Psoas muscle (tissue), 7 donors: ENCODE measurements at regions not wholly inside any gene's neighbourhood (a gene's known extent, or its start where the extent isn't known, plus 50 kb on each side); places are given as distances from the start of the nearest gene placed in this dataset.

Experiments used
- ATAC-seq, 4 donors: fragments of 200-7000 bp; cut with Tn5 transposase; one replicate each; pipeline ENCODE4 v1.9.1; 2020; ENCODE audit warnings: moderate library complexity in 3 of 4, mild to moderate bottlenecking in 2 of 4
- DNase-seq, 2 donors: peaks; one replicate each; pipeline ENCODE4 v3.0.0-alpha.2; 2020
- H3K27ac ChIP-seq: fragments of 200-600 bp; one replicate; pipeline ENCODE4 v1.8.0; 2022
- H3K27me3 ChIP-seq, 3 donors: fragments of 200-600 bp in 1 of 3; one replicate each; pipeline versions ENCODE4 v1.6.1 to v1.8.0; 2013 to 2022; ENCODE audit warnings: low read length in 2 of 3, mild to moderate bottlenecking in 2 of 3, moderate library complexity in 1 of 3; ENCODE audit not compliant: insufficient read depth in 3 of 3
- H3K36me3 ChIP-seq, 2 donors: fragments of 200-600 bp in 1 of 2; one replicate each; pipeline versions ENCODE4 v1.6.1 to v1.8.0; 2013 to 2022; ENCODE audit warnings: low read depth in 1 of 2, mild to moderate bottlenecking in 1 of 2, moderate library complexity in 1 of 2; ENCODE audit not compliant: insufficient read depth in 1 of 2
- H3K4me1 ChIP-seq: fragments of 200-600 bp; one replicate; pipeline ENCODE4 v1.8.0; 2022
- H3K4me3 ChIP-seq: fragments of 200-600 bp; one replicate; pipeline ENCODE4 v1.8.0; 2022; ENCODE audit warnings: mild to moderate bottlenecking
- H3K9me3 ChIP-seq: fragments of 200-600 bp; one replicate; pipeline ENCODE4 v1.8.0; 2022
- CTCF ChIP-seq: fragments of 200-600 bp; IDR thresholded peaks from one replicate; pipeline ENCODE4 v1.8.0; 2022; ENCODE audit warnings: antibody characterized with exemption
- WGBS, 3 donors: extraction: QIAGEN DNeasy Blood & Tissue Kit; methylation state at CpG; one replicate each; pipeline versions ENCODE4 v1.1.6 to v1.1.7; 2013; 5-methylcytosine and 5-hydroxymethylcytosine counted together
- intact Hi-C, 2 donors: fragments of 100-400 bp; cut with DNase I; formaldehyde crosslinking; loops; one replicate each; pipeline versions ENCODE4 v1.11.0 to v1.14.2; 2022
- donor health status: healthy with polysubstance abuse.
- donor health status: DM: no; HTN: no; CAD: no; lungs with moderate emphysema.
- donor health status: Bipolar disorder and iron deficiency.
- donor health status: healthy.
- donor health status: DM: yes; HTN: yes; CAD: no.
- donor health status: DM: no; HTN: no; CAD: no.
- donor health status: DM: yes; HTN: yes; CAD: no.

DNA sequence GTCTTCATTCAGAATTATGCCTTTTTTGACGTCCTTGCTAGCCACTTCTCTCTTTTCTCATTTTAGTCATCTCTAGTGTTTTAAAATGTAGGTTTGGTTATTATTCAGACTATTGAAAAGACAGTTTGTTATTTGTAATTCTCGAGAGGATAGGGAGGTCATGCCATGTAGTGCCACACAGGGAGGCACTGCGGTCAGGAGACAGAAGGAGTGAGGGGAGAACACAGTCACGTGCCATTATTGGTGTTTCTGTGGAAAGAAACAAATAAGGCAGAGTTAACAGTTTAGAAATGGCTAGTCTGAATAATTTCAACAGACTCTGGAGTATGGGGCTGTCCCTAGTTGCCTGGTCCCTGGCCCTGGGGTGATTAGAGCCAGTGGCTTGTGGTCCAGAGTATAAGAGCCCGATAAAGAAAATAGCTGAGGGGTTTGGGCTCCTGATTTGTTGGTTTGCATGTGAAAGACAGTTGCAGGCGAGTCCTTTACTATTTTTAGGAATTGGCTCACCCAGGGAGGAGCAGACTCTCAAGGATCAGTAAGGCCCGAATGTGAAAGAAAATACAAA is 278.1 kb upstream of the SEL1L start:
- ATAC-seq (no peak), DNase-seq (no peak)
- intact Hi-C loops = no loop called here
- Histone ChIP-seq H3K27me3 (peaks cover 0 to 2% (median 0%) of the 10 kb centered on the region in 3 donors), H3K4me1 (no peaks in the 10 kb centered on the region), H3K36me3 (no peaks in the 10 kb centered on the region), H3K27ac (no peak overlapping the region), H3K9me3 (no peaks in the 10 kb centered on the region), H3K4me3 (no peak overlapping the region)
- 77 to 79% (median 78%) methylated on average over 7 of the region's 7 CpGs for WGBS, 3 donors
- no peak for TF ChIP-seq CTCF

DNA sequence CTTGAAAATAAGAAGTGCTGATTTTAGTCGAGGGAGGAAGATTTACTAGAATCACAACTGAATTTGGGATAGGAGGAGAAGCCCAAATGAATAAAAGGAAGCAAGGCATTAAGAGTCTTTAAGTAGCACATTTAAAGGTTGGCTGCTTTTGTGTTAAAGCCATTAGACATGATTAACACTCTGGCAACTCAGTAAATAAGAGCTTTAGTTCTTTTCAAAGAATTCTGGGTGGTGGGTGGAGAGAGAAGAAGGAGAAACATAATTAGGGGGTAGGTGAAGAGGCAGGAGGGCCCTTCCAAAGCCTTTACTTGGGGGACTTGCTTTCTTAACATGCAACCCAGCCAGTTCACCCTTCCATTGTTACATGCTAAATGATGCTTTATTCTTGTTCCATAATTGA is 284.6 kb upstream of the SEL1L start:
- TF ChIP-seq CTCF = no peak
- 65 to 72% (median 68%) methylated on average over 1 of the region's 1 CpG for WGBS, 3 donors
- no peaks in the 10 kb centered on the region for H3K27me3 ChIP-seq
- no peak overlapping the region for H3K4me3 ChIP-seq
- no peaks in the 10 kb centered on the region for H3K9me3 ChIP-seq
- DNase-seq (no peak), ATAC-seq (no peak)
- H3K36me3 ChIP-seq = no peaks in the 10 kb centered on the region
- H3K27ac ChIP-seq = no peak overlapping the region
- H3K4me1 ChIP-seq = no peaks in the 10 kb centered on the region
- intact Hi-C loops = no loop called here

DNA sequence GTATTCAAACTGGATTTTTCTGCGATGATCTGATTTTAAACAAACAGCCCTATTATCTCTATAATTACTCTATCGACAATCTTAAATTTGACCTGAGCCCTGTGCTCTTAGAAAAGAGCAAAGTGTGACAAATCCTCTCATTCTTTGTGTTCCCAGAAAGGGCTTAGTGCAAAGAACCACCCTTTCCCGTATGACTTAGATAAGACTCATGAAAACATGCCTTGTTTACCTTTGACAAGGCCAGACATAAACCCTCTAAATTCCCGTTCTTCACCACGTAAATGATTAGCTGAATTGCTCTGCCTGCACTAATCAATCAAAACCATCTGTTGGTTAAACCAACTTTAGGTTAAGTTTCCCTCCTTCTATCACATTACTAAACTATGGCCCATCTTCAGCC is 285.7 kb upstream of the SEL1L start:
- no peak for TF ChIP-seq CTCF
- DNase-seq (no peak), ATAC-seq (no peak)
- Histone ChIP-seq H3K36me3 (no peaks in the 10 kb centered on the region), H3K27me3 (no peaks in the 10 kb centered on the region), H3K4me3 (no peak overlapping the region), H3K9me3 (no peaks in the 10 kb centered on the region), H3K4me1 (no peaks in the 10 kb centered on the region), H3K27ac (no peak overlapping the region)
- WGBS, 3 donors = 47 to 49% (median 48%) methylated on average over 5 of the region's 5 CpGs
- intact Hi-C loops = no loop called here

- H3K4me3 ChIP-seq = no peak overlapping the region
- DNase-seq (no peak), ATAC-seq (no peak)
- no peaks in the 10 kb centered on the region for H3K27me3 ChIP-seq
- no peaks in the 10 kb centered on the region for H3K4me1 ChIP-seq
- no peak for TF ChIP-seq CTCF
- no peak overlapping the region for H3K27ac ChIP-seq
- no peaks in the 10 kb centered on the region for H3K36me3 ChIP-seq
- intact Hi-C loops = no loop called here
- WGBS, 3 donors = 46 to 58% (median 55%) methylated on average over 1 of the region's 1 CpG
- no peaks in the 10 kb centered on the region for H3K9me3 ChIP-seq
Measured at GRCh38 chr14:81819910-81820309, 286.3 kb upstream of the SEL1L start.

GRCh38 chr14:81826081-81826480 is 292.4 kb upstream of the SEL1L start:
- Histone ChIP-seq H3K4me3 (no peak overlapping the region), H3K9me3 (no peaks in the 10 kb centered on the region), H3K27me3 (no peaks in the 10 kb centered on the region), H3K27ac (no peak overlapping the region), H3K36me3 (no peaks in the 10 kb centered on the region), H3K4me1 (no peaks in the 10 kb centered on the region)
- 80 to 85% (median 83%) methylated on average over 1 of the region's 1 CpG for WGBS, 3 donors
- TF ChIP-seq CTCF = no peak
- ATAC-seq = no peak
- no peak for DNase-seq
- intact Hi-C loops = no loop called here
